ENCODE measurements at regions not wholly inside any gene's neighbourhood (a gene's known extent, or its start where the extent isn't known, plus 50 kb on each side); places are given as distances from the start of the nearest gene placed in this dataset.
"Not testable (repeated sequence)": the region's sequence is repeated elsewhere in the genome, so short reads cannot be mapped to it uniquely, and the experiment has no call there.

DNA sequence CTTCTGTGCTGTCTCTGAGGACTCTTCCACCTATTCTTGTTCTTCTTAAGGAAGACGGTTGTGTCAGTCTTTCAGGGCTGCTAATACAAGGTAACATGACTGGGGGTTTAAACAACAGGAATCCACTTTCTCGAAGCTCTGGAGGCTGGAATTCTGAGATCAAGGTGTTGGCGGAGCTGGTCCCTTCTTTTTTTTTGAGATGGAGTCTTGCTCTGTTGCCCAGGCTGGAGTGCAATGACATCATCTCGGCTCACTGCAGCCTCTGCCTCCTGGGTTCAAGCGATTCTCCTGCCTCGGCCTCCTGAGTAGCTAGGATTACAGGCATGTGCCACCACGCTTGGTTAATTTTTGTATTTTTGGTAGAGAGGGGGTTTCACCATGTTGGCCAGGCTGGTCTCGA, 71.7 kb upstream of the MAP4K4 start:
- TF ChIP-seq POLR2A, CTCF (IDR thresholded peaks at IDR 0.05): not testable (repeated sequence)
